ENCODE measurements at regions not wholly inside any gene's neighbourhood (a gene's known extent, or its start where the extent isn't known, plus 50 kb on each side); places are given as distances from the start of the nearest gene placed in this dataset.

DNA sequence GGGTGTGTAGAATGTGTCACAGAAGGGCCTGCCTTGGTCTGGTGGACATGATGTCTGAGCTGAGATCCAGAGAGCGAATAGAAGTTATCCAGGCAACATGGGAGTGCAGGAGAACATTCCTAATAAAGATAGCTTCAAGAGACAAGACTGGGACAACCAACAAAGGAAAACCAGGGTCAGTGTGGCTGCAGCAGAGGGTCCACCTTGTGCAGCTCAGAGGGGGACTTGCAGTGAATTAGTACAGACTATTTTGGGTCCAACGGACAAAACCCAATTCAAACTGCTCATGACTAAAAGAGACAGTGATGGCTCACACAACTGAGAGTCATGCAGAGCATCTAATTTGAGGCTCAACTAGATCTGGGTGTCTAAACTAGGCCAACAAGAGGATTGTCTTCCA, 192.1 kb downstream of the CBLN1 start:
- no peaks in the 10 kb centered on the region for H3K27me3 ChIP-seq (ENCODE audit: control insufficient read depth, insufficient read depth, low read length)
- CTCF ChIA-PET, result no interaction called here
- no peak for TF ChIP-seq CTCF (IDR thresholded peaks at IDR 0.05; ENCODE audit: insufficient read depth, low read depth, low read length)
- H3K36me3 ChIP-seq (ENCODE audit: control insufficient read depth, insufficient read depth, low read length), result no peaks in the 10 kb centered on the region
- no peak for DNase-seq (ENCODE audit: low read depth)
- POLR2A ChIA-PET, result no interaction called here
- H3K4me3 ChIP-seq (ENCODE audit: low read depth, low read length), result no peak overlapping the region

DNA sequence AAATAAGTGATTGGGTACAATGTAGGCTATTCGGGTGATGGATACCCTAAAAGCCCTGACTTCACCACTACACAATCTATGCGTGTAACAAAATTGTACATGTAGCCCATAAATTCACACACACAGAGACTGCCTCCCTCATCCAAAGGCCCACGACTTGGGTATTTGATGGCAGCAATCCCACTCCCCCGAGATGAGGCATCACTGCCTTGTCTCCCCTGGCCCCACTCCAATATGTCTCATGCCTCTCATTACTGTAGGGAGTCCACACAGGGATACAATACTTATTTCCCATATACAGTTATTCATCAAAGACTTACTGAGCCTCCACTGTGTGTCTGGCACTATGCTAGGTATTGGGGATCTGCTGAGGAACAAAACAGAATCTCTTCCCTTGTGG, 192.6 kb downstream of the CBLN1 start:
- no peaks in the 10 kb centered on the region for H3K36me3 ChIP-seq (ENCODE audit: control insufficient read depth, insufficient read depth, low read length)
- H3K27me3 ChIP-seq (ENCODE audit: control insufficient read depth, insufficient read depth, low read length), result no peaks in the 10 kb centered on the region
- DNase-seq (ENCODE audit: low read depth), result no peak
- no peak overlapping the region for H3K4me3 ChIP-seq (ENCODE audit: low read depth, low read length)
- CTCF ChIA-PET, result no interaction called here
- POLR2A ChIA-PET, result no interaction called here
- TF ChIP-seq CTCF (IDR thresholded peaks at IDR 0.05; ENCODE audit: insufficient read depth, low read depth, low read length), result no peak

GRCh38 chr16:49085686-49086085, 196.0 kb downstream of the CBLN1 start:
- POLR2A ChIA-PET, result no interaction called here
- H3K36me3 ChIP-seq (ENCODE audit: control insufficient read depth, insufficient read depth, low read length), result no peaks in the 10 kb centered on the region
- DNase-seq (ENCODE audit: low read depth), result no peak
- H3K4me3 ChIP-seq (ENCODE audit: low read depth, low read length), result no peak overlapping the region
- H3K27me3 ChIP-seq (ENCODE audit: control insufficient read depth, insufficient read depth, low read length), result no peaks in the 10 kb centered on the region
- no peak for TF ChIP-seq CTCF (IDR thresholded peaks at IDR 0.05; ENCODE audit: insufficient read depth, low read depth, low read length)
- CTCF ChIA-PET, result interaction anchor here (1.2 kb wide), 1 partner anchor 12 kb away, joined by 3 read pairs; no protein-coding TSS in a partner anchor

DNA sequence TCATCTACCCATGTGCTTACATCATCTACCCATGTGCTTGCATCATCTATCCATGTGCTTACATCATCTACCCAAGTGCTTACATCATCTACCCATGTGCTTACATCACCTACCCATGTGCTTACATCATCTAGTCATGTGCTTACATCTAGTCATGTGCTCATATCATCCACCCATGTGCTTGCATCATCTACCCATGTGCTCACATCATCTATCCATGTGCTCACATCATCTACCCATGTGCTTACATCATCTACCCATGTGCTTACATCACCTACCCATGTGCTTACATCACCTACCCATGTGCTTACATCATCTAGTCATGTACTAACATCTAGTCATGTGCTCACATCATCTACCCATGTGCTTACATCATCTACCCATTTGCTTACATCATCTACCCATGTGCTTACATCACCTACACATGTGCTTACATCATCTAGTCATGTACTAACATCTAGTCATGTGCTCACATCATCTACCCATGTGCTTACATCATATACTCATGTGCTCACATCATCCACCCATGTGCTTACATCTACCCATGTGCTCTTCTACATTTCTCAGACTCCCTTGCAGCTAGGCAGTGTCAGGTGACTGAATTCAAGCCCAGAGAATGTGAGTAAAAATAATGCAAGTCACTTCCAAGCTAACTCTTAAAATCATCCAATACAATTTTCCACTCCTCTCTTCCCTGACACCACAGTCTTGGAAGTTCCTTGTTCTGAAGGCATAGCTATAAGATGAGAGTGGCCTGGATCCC, 196.8 kb downstream of the CBLN1 start:
- no peak for TF ChIP-seq CTCF (IDR thresholded peaks at IDR 0.05; ENCODE audit: insufficient read depth, low read depth, low read length)
- no peaks in the 10 kb centered on the region for H3K36me3 ChIP-seq (ENCODE audit: control insufficient read depth, insufficient read depth, low read length)
- DNase-seq (ENCODE audit: low read depth), result no peak
- no peak overlapping the region for H3K4me3 ChIP-seq (ENCODE audit: low read depth, low read length)
- POLR2A ChIA-PET, result no interaction called here
- CTCF ChIA-PET, result no interaction called here
- no peaks in the 10 kb centered on the region for H3K27me3 ChIP-seq (ENCODE audit: control insufficient read depth, insufficient read depth, low read length)

- Histone ChIP-seq H3K36me3 (ENCODE audit: control insufficient read depth, insufficient read depth, low read length) (no peaks in the 10 kb centered on the region), H3K27me3 (ENCODE audit: control insufficient read depth, insufficient read depth, low read length) (no peaks in the 10 kb centered on the region), H3K4me3 (ENCODE audit: low read depth, low read length) (no peak overlapping the region)
- ChIA-PET POLR2A (no interaction called here), CTCF (no interaction called here)
- no peak for DNase-seq (ENCODE audit: low read depth)
- no peak for TF ChIP-seq CTCF (IDR thresholded peaks at IDR 0.05; ENCODE audit: insufficient read depth, low read depth, low read length)
These were observed 200.1 kb downstream of the CBLN1 start for GRCh38 chr16:49081554-49081953.

Measured in BJ (cell line).